Parathyroid adenoma (tissue), 2 donors: ENCODE measurements at regions not wholly inside any gene's neighbourhood (a gene's known extent, or its start where the extent isn't known, plus 50 kb on each side); places are given as distances from the start of the nearest gene placed in this dataset.

ENCODE experiments used
- H2AFZ ChIP-seq: fragments of 300-600 bp; sonication (generic); one replicate; pipeline ENCODE4 v1.7.0; 2017; ENCODE audit warnings: antibody characterized with exemption, mild to moderate bottlenecking
- H3K27ac ChIP-seq: fragments of 300-600 bp; sonication (generic); one replicate; pipeline ENCODE4 v1.7.0; 2017
- H3K27me3 ChIP-seq: fragments of 300-600 bp; sonication (generic); one replicate; pipeline ENCODE4 v1.7.0; 2017; ENCODE audit warnings: low read length; ENCODE audit not compliant: control insufficient read depth, insufficient read depth
- H3K36me3 ChIP-seq: fragments of 300-600 bp; sonication (generic); one replicate; pipeline ENCODE4 v1.7.0; 2017; ENCODE audit warnings: low read length; ENCODE audit not compliant: control insufficient read depth, insufficient read depth
- H3K4me1 ChIP-seq: fragments of 300-600 bp; sonication (generic); one replicate; pipeline ENCODE4 v1.7.0; 2017; ENCODE audit warnings: control low read depth
- H3K4me2 ChIP-seq: fragments of 300-600 bp; sonication (generic); one replicate; pipeline ENCODE4 v1.7.0; 2017; ENCODE audit warnings: low read length
- H3K4me3 ChIP-seq: fragments of 300-600 bp; sonication (generic); one replicate; pipeline ENCODE4 v1.7.0; 2017; ENCODE audit warnings: low read depth, low read length
- H3K79me2 ChIP-seq: fragments of 300-600 bp; sonication (generic); one replicate; pipeline ENCODE4 v1.7.0; 2017; ENCODE audit warnings: control low read depth
- H3K9ac ChIP-seq: fragments of 300-600 bp; sonication (generic); one replicate; pipeline ENCODE4 v1.7.0; 2017; ENCODE audit warnings: mild to moderate bottlenecking
- H3K9me3 ChIP-seq: fragments of 300-600 bp; sonication (generic); one replicate; pipeline ENCODE4 v1.7.0; 2017; ENCODE audit warnings: low read length; ENCODE audit not compliant: control insufficient read depth
- CTCF ChIP-seq: fragments of 300-600 bp; sonication (generic); IDR thresholded peaks from one replicate; pipeline ENCODE4 v1.7.0; 2017; ENCODE audit warnings: antibody characterized with exemption, mild to moderate bottlenecking
- donor health status: primary hyperparathyroidism.

GRCh38 chr6:28585335-28585734, 59.7 kb downstream of the GPX5 start:
- Histone ChIP-seq H3K4me1 (peaks cover 10% of the 10 kb centered on the region), H3K4me3 (no peak overlapping the region), H3K4me2 (no peak overlapping the region), H3K9ac (no peak overlapping the region), H3K79me2 (peaks cover 3% of the 10 kb centered on the region), H3K27ac (no peak overlapping the region), H3K27me3 (no peaks in the 10 kb centered on the region), H3K36me3 (no peaks in the 10 kb centered on the region), H3K9me3 (no peaks in the 10 kb centered on the region), H2AFZ (no peak overlapping the region)
- no peak for TF ChIP-seq CTCF

- Histone ChIP-seq H3K9me3 (no peaks in the 10 kb centered on the region), H3K27ac (no peak overlapping the region), H2AFZ (peak overlapping the region; percentile 92), H3K36me3 (no peaks in the 10 kb centered on the region), H3K4me2 (peak overlapping the region; percentile 92), H3K79me2 (peaks cover 3% of the 10 kb centered on the region), H3K27me3 (no peaks in the 10 kb centered on the region), H3K4me3 (peak overlapping the region; percentile 79), H3K4me1 (peaks cover 10% of the 10 kb centered on the region), H3K9ac (no peak overlapping the region)
- TF ChIP-seq CTCF, result no peak
Observed at GRCh38 chr6:28586324-28586723, 60.6 kb downstream of the GPX5 start.

GRCh38 chr6:28586962-28587745, 61.5 kb downstream of the GPX5 start:
- Histone ChIP-seq H3K27me3 (no peaks in the 10 kb centered on the region), H3K36me3 (no peaks in the 10 kb centered on the region), H3K9ac (peak overlapping the region; percentile 31), H3K79me2 (peaks cover 3% of the 10 kb centered on the region), H3K4me1 (peaks cover 10% of the 10 kb centered on the region), H3K4me2 (peak overlapping the region; percentile 92), H2AFZ (peak overlapping the region; percentile 92), H3K27ac (peak overlapping the region; percentile 54), H3K4me3 (peak overlapping the region; percentile 79), H3K9me3 (no peaks in the 10 kb centered on the region)
- no peak for TF ChIP-seq CTCF

- Histone ChIP-seq H3K4me2 (peak overlapping the region; percentile 92), H3K36me3 (no peaks in the 10 kb centered on the region), H3K79me2 (peaks cover 3% of the 10 kb centered on the region), H2AFZ (peak overlapping the region; percentile 92), H3K4me3 (peak overlapping the region; percentile 79), H3K9me3 (no peaks in the 10 kb centered on the region), H3K27ac (peak overlapping the region; percentile 54), H3K27me3 (no peaks in the 10 kb centered on the region), H3K9ac (no peak overlapping the region), H3K4me1 (peaks cover 10% of the 10 kb centered on the region)
- TF ChIP-seq CTCF, result no peak
Observed at GRCh38 chr6:28587746-28588075, 62.0 kb downstream of the GPX5 start.

GRCh38 chr6:28588666-28589065, 63.0 kb downstream of the GPX5 start:
- Histone ChIP-seq H3K4me3 (no peak overlapping the region), H2AFZ (no peak overlapping the region), H3K79me2 (peaks cover 3% of the 10 kb centered on the region), H3K9ac (no peak overlapping the region), H3K27me3 (no peaks in the 10 kb centered on the region), H3K36me3 (no peaks in the 10 kb centered on the region), H3K4me1 (peaks cover 10% of the 10 kb centered on the region), H3K27ac (no peak overlapping the region), H3K4me2 (no peak overlapping the region), H3K9me3 (no peaks in the 10 kb centered on the region)
- no peak for TF ChIP-seq CTCF
